Colonic mucosa (tissue), 4 donors: ENCODE measurements at regions not wholly inside any gene's neighbourhood (a gene's known extent, or its start where the extent isn't known, plus 50 kb on each side); places are given as distances from the start of the nearest gene placed in this dataset.

Experiments used
- DNase-seq: peaks from one replicate; pipeline ENCODE4 v3.0.0-alpha.2; 2020
- H3K27ac ChIP-seq: fragments of 200-600 bp; one replicate; pipeline ENCODE4 v1.8.0; 2021
- H3K27me3 ChIP-seq: fragments of 200-600 bp; one replicate; pipeline ENCODE4 v1.8.0; 2021
- H3K36me3 ChIP-seq: fragments of 200-600 bp; one replicate; pipeline ENCODE4 v1.8.0; 2021
- H3K4me1 ChIP-seq: fragments of 200-600 bp; one replicate; pipeline ENCODE4 v1.8.0; 2021; ENCODE audit warnings: mild to moderate bottlenecking
- H3K4me3 ChIP-seq: fragments of 200-600 bp; one replicate; pipeline ENCODE4 v1.8.0; 2021
- H3K9ac ChIP-seq, 2 donors: one replicate each; pipeline ENCODE4 v1.7.0; 2013; ENCODE audit warnings: control low read depth in 2 of 2, low read depth in 2 of 2, low read length in 2 of 2
- H3K9me3 ChIP-seq: fragments of 200-600 bp; one replicate; pipeline ENCODE4 v1.8.0; 2021
- intact Hi-C: fragments of 100-400 bp; cut with DNase I; formaldehyde crosslinking; loops from one replicate; pipeline ENCODE4 v1.14.1; 2022
- TF ChIP-seq, protein P1 (sequence below): fragments of 200-600 bp; IDR thresholded peaks from one replicate; pipeline ENCODE4 v1.8.0; 2022; ENCODE audit warnings: antibody characterized with exemption, mild to moderate bottlenecking
- donor health status: healthy.
- donor health status: DM: no; HTN: no; CAD: no.
- donor health status: DM: no; HTN: no; CAD: no.

DNA sequence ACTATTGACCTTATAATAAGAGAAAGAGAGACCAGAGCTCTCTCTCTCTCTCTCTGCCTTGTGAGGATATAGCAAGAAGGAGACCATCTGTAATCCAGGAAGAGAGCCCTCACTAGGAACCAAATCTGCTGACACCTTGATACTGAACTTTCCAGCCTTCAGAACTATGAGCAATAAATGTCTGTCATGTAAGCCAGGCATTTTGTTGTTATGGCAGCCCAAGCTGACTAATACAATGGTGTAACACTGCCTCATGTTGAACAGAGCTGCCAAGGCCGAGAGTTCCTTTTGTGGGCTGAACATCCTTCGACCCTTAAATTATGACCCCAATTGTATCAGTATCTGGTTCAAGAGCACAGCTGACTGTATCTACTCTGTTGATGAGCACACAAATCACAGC lies 108.0 kb downstream of the LRRC30 start:
- Histone ChIP-seq H3K36me3 (no peaks in the 10 kb centered on the region), H3K9ac (no peak overlapping the region), H3K9me3 (no peaks in the 10 kb centered on the region), H3K4me1 (no peaks in the 10 kb centered on the region), H3K4me3 (no peak overlapping the region), H3K27me3 (no peaks in the 10 kb centered on the region), H3K27ac (no peak overlapping the region)
- no peak for DNase-seq
- TF ChIP-seq, protein P1, sequence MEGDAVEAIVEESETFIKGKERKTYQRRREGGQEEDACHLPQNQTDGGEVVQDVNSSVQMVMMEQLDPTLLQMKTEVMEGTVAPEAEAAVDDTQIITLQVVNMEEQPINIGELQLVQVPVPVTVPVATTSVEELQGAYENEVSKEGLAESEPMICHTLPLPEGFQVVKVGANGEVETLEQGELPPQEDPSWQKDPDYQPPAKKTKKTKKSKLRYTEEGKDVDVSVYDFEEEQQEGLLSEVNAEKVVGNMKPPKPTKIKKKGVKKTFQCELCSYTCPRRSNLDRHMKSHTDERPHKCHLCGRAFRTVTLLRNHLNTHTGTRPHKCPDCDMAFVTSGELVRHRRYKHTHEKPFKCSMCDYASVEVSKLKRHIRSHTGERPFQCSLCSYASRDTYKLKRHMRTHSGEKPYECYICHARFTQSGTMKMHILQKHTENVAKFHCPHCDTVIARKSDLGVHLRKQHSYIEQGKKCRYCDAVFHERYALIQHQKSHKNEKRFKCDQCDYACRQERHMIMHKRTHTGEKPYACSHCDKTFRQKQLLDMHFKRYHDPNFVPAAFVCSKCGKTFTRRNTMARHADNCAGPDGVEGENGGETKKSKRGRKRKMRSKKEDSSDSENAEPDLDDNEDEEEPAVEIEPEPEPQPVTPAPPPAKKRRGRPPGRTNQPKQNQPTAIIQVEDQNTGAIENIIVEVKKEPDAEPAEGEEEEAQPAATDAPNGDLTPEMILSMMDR: no peak
- intact Hi-C loops: no loop called here

GRCh38 chr18:7341581-7342337 lies 110.9 kb downstream of the LRRC30 start:
- no peak for DNase-seq
- Histone ChIP-seq H3K27ac (no peak overlapping the region), H3K27me3 (no peaks in the 10 kb centered on the region), H3K9ac (no peak overlapping the region), H3K36me3 (no peaks in the 10 kb centered on the region), H3K4me1 (no peaks in the 10 kb centered on the region), H3K9me3 (no peaks in the 10 kb centered on the region), H3K4me3 (no peak overlapping the region)
- intact Hi-C loops: no loop called here
- TF ChIP-seq, protein P1: no peak

- TF ChIP-seq, protein P1: no peak
- no peaks in the 10 kb centered on the region for H3K9me3 ChIP-seq
- DNase-seq: no peak
- intact Hi-C loops: no loop called here
- H3K36me3 ChIP-seq: no peaks in the 10 kb centered on the region
- no peaks in the 10 kb centered on the region for H3K4me1 ChIP-seq
- H3K4me3 ChIP-seq: no peak overlapping the region
- no peak overlapping the region for H3K9ac ChIP-seq
- no peaks in the 10 kb centered on the region for H3K27me3 ChIP-seq
- H3K27ac ChIP-seq: no peak overlapping the region
Measured at GRCh38 chr18:7349181-7349837, 118.4 kb downstream of the LRRC30 start.

GRCh38 chr18:7358989-7359726 lies 128.3 kb downstream of the LRRC30 start:
- TF ChIP-seq, protein P1: no peak
- intact Hi-C loops: no loop called here
- no peak for DNase-seq
- H3K4me3 ChIP-seq: no peak overlapping the region
- H3K4me1 ChIP-seq: no peaks in the 10 kb centered on the region
- no peaks in the 10 kb centered on the region for H3K36me3 ChIP-seq
- no peaks in the 10 kb centered on the region for H3K9me3 ChIP-seq
- no peaks in the 10 kb centered on the region for H3K27me3 ChIP-seq
- H3K9ac ChIP-seq: no peak overlapping the region
- no peak overlapping the region for H3K27ac ChIP-seq

DNA sequence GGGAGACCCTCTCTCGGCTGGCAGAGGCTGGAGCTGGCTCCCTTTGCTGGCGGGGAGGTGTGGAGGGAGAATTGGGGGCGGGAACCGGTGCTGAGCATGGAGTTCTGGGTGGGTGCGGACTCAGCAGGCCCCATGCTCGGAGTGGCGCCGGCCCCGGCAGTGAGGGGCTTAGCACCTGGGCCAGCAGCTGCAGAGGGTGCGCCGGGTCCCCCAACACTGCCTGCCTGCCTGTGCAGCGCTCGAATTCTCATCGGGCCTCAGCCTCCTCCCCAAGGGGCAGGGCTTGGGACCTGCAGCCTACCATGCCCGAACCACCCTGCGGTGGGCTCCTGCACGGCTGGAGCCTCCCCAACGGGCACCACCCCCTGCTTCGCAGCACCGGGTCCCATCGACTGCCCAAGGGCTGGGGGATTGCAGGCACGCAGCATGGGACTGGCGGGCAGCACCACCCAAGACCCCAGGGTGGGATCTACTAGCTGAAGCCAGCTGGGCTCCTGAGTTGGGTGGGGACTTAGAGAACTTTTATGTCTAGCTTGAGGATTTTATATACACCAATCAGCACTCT lies 129.8 kb downstream of the LRRC30 start:
- Histone ChIP-seq H3K27me3 (no peaks in the 10 kb centered on the region), H3K4me1 (no peaks in the 10 kb centered on the region), H3K27ac (no peak overlapping the region), H3K36me3 (no peaks in the 10 kb centered on the region), H3K9me3 (no peaks in the 10 kb centered on the region), H3K9ac (no peak overlapping the region), H3K4me3 (no peak overlapping the region)
- intact Hi-C loops: no loop called here
- TF ChIP-seq, protein P1: no peak
- DNase-seq: no peak
